T-helper 1 cell treated with Interleukin-12 subunit alpha and Interleukin-12 subunit beta and Interleukin-4 antibody, amounts not matched to agents 30 ng/mL and 1 ng/mL, for 36 hours (primary cell): ENCODE measurements at regions not wholly inside any gene's neighbourhood (a gene's known extent, or its start where the extent isn't known, plus 50 kb on each side); places are given as distances from the start of the nearest gene placed in this dataset.
"Not testable (repeated sequence)": the region's sequence is repeated elsewhere in the genome, so short reads cannot be mapped to it uniquely, and the experiment has no call there.

Experiments
- intact Hi-C: fragments of 100-400 bp; cut with micrococcal nuclease; formaldehyde crosslinking; loops from one replicate; pipeline ENCODE4 v1.15.1; 2024

DNA sequence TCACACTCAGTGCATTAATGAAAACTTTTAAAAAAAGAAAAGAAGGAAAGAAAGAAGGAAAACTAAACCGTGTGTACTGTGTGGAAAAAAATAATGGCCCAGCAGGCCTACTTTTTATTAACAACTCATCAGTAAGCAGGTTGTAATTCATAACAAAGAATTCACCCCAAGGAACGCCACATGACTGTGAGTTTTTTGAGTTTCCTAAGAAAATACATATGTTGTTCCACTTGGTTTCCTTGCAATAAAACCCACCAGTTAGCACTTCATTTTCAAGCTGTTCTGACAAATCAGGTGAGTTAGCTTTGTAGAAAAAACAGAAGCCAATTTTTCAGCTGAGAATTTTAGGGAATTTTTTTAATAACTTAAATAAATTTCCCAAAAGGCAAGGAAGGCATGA is 259.3 kb upstream of the TBX18 start:
- intact Hi-C loops = no loop called here

DNA sequence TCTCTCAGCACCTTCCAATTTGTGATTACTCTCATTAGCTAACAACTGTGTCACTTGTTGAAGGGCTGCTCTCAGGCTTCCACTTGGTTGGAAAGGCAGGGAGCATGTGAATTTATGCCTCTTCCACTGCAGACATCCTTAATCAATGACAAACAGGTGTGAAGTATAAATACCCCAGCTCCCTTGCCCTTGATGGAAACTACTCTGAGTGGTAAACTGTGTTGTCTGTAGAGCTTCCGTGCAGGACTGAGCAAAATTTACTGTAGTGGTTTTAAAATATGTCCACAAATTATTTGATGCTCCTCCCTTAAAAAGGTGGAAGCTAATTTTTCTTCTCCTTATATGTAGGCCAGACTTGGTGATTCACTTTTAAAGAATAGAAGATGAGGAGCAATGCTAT is 253.0 kb upstream of the TBX18 start:
- intact Hi-C loops = no loop called here

DNA sequence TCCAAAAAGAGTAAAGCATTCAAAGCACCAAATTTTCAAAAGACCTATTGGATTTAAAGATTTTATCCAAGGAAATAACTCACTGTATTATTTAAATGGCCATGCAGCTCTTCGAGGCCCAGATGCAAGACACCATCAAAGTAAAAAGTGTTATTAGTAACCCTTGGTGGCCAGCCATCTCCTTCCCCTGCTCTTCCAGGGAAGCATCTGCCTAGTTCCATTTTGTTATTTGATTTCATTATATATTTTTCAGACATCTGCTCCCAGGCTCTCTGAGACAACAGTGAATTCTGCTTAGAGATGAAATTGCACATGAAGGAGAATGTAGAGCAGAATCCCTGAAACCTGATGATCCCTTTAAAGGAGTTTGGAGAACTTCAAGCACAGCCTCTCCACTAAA is 252.3 kb upstream of the TBX18 start:
- intact Hi-C loops = no loop called here

DNA sequence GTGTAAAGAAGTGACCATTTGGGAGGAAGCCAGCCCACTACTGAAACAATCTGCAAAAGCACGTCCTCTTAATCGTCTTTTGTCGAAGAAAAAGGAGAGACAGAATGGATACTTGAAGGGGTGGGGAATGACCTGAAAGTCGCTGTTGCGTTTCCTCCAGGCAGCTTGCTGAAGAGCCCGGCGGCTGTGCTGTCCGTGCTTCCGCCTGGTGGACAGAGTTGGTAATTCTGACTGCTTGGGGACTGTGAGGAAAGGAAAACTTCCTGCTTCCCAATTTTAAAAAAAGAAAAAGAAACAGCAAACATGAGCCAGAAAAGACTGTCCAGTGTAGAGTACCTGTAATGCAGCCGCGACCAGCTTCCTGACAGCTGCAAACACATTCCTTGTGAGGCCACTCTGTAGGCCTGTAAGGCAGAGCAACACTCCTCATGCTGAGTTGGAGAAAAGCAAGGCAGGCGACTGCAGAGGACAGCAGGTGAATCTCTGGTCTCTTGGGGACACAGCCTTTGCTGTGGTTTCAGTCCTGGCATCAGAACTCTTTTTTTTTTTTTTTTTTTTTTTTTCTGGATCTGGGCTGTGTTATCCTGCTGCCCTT is 251.1 kb upstream of the TBX18 start:
- intact Hi-C loops = no loop called here

DNA sequence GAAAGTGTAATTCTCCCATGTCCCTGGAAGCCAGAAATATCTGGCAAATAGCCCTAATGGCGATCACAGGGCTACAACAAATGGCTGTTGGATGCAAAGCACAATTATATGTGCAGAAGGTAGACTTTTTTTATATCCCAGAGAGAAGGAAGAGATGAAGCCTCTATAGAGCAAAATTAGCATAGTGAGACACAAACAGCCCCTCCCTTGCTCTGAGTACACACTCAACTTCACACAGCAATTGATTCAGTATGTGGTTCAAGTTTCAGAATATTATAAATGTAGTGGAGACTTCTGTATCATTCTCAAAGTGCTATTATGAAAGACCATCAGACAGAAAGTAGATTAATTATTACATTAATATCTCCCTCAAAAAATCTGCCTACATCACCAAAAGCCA is 246.5 kb upstream of the TBX18 start:
- intact Hi-C loops = no loop called here

DNA sequence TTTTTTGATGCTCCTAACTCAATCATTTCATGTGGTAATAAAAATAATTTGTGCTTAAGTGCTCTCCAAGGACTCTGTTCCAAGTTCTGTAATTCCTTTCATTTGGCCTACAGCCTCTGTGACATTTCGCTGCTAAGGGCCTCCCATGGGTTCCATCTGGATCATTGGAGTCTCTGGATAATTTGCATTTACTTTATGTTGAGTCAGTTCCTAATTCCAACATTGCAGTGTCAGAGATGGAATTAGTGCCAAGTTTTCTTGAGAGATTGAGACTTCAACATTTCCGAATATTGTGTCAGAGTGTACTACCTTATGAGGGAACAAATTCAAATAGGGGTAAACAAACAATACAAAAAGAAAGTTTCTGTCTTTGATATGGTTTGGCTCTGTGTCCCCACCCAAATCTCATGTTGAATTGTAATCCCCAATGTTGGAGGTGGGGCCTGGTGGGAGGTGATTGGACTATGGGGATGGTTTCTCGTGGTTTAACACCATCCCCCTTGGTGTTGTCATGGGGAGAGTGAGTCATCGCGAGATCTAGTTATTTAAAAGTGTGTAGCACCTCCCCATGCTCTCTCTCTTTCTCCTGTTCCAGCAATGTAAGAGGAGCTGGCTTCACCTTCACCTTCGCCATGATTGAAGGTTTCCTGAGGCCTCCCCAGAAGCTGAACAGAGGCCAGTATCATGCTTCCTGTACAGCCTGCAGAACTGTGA is 244.1 kb upstream of the TBX18 start:
- intact Hi-C loops = no loop called here

DNA sequence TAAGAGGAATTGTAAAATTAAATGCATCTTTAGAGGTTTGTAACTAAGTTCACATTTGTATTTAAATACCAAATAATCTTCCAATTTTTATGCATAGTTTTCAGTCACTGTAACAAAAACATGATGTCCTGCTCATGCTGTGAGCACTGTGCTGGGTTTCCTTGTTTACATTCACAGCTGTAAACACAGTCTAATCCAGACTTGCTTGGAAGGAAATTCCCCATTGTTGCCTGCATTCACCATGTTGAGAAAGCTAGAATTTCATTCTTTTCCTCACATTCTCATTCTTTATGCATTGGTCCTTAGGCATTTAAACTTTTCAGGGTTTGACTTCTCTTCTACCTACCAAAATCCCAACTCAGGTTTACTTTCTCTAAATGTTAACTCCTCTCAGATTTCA is 242.0 kb upstream of the TBX18 start:
- intact Hi-C loops = no loop called here

DNA sequence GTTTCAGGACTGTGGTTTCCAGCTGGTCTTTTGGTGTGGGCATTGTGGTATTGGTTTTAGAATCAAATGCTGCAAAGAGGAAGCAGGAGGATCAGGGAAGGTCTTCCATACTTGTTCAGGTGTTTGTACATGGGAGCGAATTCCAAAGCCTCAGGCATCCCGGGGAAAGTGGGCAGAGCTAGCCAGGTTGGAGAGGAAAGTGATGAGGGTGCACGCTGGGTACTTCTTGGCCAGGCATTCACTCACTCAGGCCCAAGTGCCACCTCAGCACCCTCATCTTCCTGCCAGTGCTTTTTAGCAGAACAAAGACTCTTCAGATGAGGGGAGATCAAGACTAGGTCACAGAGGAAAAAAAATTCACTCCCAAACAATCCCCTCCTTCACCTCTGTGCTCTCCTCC is 241.1 kb upstream of the TBX18 start:
- intact Hi-C loops = no loop called here

DNA sequence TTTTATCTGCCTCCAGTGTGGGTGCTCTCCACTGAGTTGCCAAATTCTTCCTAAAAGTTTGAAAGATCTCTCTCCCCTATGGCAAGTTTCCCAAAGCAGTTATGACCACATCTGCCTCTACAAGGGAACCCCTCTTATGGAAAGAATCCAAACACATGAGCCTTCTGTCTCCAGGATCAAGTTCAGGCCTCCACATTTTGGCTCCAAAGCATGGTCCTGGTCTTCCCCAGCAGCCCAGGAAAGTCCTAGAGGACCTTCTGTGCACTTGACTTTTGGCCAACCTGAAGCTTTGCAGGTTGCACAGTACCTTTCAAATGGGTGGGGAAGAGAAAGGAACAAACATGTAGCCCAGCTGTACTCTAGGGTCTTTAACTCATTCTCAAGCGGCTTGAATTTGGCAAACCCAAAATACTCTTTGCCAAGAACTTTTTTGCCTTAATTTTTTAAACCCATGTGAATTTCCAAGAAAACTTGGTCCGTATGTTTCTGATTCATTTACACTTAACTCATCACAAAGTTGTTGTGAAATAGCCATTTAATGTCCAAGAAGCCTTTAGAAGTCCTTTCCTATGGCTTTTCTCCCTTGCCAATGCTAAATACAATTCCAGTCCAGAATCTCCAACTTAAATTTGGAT is 240.1 kb upstream of the TBX18 start:
- intact Hi-C loops = no loop called here

DNA sequence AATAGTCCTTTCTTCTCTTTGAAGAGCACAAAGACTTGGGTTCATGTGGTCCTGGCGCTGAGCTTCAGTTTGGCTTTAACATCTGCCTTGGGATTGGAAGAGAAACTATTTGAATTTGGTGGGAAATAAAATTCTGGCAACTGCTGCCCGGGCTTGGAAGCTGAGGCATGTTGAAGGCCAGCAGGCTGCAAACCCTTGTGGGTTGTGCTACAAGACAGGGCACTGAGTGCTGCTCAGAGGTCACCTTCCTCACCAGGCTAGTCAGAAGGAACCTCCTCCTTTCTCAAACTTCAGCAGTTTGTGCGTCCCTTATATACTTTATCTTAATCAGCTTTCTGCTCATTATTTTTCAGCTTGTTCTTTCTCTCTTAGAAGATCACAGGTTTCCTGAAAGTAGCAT is 238.4 kb upstream of the TBX18 start:
- intact Hi-C loops = no loop called here

DNA sequence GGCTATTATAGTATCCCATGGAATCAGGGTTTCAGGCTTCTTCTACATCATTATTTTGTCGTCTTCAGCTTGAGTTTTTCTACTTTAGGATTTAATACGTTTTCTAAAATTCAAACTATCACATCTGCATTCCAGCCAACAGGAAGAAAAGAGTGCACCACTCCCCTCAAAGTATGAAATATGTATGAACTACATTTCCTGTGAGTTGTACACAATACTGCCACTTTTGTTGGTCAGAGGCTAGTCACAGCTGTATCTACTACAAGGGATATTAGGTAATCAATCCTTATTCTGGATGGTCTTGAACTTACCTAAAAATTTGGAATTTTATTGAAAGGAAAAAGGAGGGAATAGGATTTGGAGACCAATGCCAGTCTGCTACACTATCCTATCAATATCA is 235.6 kb upstream of the TBX18 start:
- intact Hi-C loops = no loop called here

DNA sequence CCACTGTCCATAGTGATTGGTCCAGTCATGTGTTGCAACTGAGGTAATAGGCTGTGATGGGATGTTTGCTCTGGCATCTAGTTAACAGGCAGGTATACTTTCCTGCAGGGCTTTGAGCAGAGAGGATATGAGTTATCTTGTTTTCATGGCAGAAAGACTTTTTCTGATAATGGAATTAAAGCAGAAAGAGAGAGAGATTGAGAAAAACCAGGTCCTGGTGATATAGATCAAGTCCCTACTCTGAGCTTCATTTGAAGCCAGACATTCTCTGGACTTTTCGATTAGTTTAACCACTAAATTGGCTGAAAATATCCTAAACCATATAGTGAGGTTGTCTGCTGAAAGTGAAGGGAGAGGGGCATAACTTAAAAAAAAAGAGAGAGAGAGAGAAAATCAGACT is 233.8 kb upstream of the TBX18 start:
- intact Hi-C loops = no loop called here

DNA sequence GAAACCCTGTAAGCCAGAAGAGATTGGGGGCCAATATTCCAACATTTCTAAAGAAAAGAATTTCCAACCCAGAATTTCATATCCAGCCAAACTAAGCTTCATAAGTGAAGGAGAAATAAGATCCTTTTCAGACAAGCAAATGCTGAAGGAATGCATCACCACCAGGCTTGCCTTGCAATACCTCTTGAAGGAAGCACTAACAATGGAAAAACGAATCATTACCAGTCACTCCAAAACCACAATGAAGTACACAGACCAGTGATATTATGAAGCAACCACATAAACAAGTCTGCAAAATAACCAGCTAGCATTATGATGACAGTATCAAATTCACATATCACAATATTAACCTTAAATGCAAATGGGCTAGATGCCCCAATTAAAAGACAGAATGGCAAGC is 224.4 kb upstream of the TBX18 start:
- intact Hi-C loops = not testable (repeated sequence)

DNA sequence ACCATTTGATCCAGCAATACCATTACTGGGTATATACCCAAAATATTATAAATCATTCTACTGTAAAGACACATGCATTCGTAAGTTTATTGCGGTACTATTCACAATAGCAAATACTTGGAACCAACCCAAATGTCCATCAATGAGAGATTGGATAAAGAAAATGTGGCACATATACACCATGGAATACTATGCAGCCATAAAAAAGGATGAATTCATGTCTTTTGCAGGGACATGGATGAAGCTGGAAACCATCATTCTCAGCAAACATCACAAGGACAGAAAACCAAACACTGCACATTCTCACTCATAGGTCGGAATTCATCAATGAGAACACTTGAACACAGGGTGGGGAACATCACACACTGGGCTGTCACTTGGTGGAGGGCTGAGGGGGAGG is 221.1 kb upstream of the TBX18 start:
- intact Hi-C loops = not testable (repeated sequence)

DNA sequence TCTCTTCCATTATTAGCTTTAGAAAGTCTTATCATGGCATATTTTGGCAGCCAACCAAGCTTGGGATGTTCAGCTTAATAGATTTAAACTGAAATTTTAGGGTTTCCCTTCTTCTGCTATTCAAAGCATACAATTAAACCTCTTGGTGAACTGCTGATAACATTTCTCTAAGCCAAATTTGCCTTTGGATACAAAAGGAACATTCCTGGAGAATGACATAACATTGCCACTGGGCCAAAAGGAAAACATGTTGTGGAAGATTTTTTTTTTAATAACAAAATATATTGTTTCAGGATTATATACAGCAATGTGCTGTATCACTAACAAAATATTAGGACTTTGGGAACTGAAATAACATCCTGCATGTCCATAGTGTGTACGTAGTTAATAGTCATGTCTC is 215.1 kb upstream of the TBX18 start:
- intact Hi-C loops = no loop called here

DNA sequence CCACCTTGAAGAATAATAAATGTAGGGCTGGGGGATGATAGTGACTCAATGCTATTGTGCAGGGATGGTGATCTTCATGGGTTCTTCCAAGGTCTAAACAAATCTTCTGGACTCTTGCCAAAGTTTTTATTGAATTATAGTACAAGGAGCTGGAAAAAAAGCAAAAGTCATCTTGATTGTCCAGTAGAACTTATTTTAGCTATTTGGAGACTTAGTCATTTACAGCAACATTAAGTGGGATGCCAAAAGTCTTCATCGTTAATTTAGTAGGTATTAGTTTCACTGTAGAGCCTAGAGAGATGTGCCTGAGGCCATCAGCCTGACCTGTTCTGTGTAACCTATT is 212.9 kb upstream of the TBX18 start:
- intact Hi-C loops = no loop called here

DNA sequence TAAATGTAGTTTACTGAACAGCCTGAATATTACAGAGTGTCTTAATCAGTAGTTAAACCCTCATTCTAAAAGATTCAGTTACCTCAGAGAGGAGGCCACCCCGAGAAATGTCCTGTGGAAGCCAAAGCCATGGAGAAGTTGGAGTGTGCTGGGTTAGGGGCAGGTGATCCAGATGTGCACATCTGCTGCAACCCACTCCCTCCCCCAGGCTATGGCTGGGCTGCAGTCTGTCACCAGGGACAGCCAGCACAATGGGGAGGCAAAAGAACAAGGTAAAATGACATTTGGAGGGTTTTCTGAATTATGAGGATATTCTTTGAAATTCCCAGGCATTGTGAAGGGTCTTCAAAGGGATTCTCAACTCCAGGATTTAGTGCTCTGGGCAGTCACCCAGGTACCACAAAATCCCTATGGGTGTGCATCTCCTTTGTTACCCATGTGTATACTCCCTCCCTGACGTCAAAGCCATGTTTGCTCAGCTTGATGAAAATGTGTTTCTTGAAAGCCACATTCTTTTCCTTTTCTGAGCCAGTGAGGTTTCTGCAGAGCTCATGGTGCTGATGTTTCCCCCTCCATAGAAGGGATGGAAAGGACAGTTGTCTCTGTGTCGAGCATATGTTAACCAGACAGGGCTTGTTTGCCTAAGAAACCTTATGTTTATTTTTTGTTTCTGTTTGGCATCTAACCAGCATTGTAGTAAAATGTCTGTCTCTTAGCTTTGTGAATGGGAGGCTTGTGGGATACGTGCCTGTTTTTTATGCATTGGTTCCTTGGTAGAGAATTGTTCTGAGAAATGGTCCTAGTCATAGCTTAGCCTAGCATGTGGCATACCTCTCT is 212.3 kb upstream of the TBX18 start:
- intact Hi-C loops = no loop called here

DNA sequence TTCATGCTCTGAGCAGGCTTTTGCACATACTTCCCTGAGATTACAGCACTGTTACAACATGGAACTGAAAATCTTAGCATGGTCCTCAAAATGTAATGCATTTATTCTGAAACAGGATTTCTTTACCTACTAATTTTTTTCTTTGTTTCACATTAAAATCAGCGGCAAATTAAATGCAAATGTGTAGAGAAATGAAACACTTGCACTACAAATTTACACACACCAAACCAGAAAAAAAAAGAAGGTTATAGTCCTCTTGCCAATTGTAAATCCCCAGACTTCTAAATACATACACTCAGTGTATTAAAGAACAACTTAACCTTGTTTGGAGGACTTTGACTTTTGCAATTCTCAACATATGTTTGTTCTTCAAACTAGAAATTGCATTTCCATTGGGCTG is 210.9 kb upstream of the TBX18 start:
- intact Hi-C loops = no loop called here

DNA sequence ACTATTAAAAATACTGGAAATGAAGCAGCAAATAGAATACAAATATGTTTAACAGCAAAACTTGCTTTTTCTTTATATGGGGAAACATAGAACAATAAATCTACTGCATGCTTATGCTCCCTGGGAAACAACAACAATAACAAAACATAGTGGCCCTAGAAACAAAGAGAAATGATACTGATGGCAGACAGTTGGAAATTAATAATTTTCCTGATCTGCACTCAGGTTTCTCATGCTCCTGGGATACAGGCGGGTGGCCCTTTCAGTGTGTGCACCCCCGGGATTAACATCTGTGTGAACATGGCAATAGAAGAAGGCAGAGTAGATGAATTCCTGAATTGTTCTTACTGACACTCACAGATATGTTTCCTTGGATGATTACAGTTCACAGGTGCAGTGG is 209.2 kb upstream of the TBX18 start:
- intact Hi-C loops = no loop called here

DNA sequence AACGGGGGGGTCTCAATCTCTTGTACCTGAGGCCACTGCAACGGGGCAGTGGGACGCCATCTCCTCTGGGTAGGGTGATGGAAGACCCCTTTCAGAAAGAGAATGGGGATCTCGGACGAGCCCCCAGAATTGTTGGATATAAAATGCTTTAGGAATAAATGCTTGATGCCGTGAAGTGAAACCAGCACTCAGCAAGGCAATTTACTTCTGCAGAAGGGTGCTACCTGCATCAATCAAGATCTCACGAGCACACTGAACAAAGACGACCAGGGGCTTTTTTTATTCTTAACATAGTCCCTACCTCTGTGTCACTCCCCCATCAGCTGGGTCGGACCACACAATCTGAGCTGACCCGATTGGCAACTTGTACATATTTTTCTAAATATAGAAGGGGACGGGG is 203.6 kb upstream of the TBX18 start:
- intact Hi-C loops = no loop called here

DNA sequence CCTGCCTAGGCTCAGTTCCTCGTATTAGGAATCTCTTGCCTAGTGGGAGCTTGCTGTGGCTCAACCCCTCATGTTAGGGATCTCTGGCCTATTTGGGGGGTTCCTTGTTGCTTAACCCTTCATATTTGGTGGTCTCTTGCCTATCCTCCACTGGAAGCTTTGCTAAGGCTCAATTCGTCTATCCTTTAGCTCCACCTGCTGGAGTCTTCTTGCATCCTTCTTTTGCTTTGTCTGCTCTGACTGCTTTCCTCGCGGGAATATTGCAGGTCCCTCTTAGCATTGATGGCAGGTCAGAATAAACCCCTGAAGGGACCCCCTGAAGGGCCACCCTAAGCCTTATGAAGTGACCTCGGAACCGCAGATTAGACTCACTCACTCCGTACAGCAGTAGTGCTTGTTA is 203.0 kb upstream of the TBX18 start:
- intact Hi-C loops = no loop called here

DNA sequence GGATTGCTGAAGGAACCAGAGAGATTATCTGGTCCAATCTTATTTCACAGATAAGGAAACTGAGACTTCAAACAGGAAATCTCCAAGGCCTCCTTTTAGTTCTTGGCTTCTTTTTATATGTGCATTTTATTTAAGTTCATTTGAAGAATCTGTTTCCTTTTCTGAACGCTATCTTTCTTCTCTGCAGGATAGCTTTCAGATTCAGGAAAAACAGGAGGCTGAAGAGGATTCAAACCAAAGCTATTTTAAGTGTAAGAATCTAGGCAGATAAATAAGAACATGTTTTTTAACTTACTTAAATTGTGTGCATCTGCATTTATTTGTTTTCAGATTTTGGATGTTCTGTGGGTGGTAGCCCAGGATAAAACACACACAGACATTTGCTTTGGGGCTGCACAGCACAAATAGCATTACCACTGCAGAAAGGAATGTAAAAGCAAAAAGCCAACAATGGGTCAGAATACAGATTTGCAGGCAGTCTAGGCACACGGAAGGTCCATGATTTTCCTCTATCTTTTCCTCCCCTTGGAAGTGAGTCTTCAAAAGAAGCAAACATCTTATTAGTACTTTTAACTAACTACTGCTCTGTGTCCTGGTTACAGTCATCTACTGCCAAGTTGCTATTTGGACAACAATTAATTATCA is 188.8 kb upstream of the TBX18 start:
- intact Hi-C loops = no loop called here
